ENCODE measurements at regions not wholly inside any gene's neighbourhood (a gene's known extent, or its start where the extent isn't known, plus 50 kb on each side); places are given as distances from the start of the nearest gene placed in this dataset.

DNA sequence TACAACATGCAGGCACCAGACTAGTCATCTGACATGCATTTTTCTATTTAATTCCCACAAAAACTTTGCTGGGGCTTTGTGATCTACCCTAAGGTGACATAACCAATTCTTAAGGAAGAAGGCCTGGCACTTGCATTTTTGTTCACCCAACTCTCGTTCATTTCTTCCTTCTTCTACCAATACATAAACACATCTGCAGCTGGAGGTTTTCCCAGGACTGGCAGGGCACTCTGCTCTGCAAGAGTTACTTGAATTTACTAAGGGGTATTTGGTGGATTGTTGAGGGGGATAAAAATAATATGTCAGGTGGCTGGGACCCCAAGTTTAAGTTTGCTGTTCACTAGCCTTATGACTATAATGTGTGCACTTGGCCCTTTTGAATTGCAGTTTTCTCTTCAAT is 111.4 kb upstream of the TRIB2 start:
- TF ChIP-seq, protein P1, sequence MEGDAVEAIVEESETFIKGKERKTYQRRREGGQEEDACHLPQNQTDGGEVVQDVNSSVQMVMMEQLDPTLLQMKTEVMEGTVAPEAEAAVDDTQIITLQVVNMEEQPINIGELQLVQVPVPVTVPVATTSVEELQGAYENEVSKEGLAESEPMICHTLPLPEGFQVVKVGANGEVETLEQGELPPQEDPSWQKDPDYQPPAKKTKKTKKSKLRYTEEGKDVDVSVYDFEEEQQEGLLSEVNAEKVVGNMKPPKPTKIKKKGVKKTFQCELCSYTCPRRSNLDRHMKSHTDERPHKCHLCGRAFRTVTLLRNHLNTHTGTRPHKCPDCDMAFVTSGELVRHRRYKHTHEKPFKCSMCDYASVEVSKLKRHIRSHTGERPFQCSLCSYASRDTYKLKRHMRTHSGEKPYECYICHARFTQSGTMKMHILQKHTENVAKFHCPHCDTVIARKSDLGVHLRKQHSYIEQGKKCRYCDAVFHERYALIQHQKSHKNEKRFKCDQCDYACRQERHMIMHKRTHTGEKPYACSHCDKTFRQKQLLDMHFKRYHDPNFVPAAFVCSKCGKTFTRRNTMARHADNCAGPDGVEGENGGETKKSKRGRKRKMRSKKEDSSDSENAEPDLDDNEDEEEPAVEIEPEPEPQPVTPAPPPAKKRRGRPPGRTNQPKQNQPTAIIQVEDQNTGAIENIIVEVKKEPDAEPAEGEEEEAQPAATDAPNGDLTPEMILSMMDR (conservative IDR thresholded peaks at IDR 0.05; ENCODE audit: low read length): no peak
- no peak for TF ChIP-seq EZH2phosphoT487 (IDR thresholded peaks at IDR 0.05; ENCODE audit: borderline replicate concordance, low read depth, low read length)
